CD1c-positive myeloid dendritic cell (primary cell): ENCODE measurements at regions not wholly inside any gene's neighbourhood (a gene's known extent, or its start where the extent isn't known, plus 50 kb on each side); places are given as distances from the start of the nearest gene placed in this dataset.
"Not testable (repeated sequence)": the region's sequence is repeated elsewhere in the genome, so short reads cannot be mapped to it uniquely, and the experiment has no call there.

ENCODE experiments used
- DNase-seq: peaks from one replicate; pipeline ENCODE4 v3.0.0-alpha.2; 2016; ENCODE audit errors: extremely low spot score

- no peak for DNase-seq
Observed at GRCh38 chr9:29100762-29101161, 1527.5 kb upstream of the C9orf72 start.

GRCh38 chr9:29104166-29104565 is 1530.9 kb upstream of the C9orf72 start:
- DNase-seq = not testable (repeated sequence)

DNA sequence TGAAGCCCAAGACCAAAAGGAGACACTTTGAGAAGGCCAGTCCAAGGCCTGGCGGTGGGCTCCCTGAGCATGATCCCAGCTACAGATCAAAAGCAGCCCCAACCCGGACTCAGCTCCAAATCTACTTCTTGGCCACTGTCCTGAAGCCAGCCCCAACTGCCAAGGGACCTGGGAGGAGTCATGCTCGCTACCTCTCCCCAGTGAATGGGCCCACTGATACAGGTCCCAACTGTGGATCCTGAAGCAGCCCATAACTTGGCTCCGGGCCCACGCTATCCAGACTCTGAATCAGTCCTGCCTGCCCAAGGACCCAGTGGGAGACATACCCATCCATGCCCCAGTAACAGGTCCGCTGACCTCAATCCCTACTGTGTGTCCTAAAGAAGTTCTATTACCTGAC is 1545.3 kb upstream of the C9orf72 start:
- DNase-seq = no peak

DNA sequence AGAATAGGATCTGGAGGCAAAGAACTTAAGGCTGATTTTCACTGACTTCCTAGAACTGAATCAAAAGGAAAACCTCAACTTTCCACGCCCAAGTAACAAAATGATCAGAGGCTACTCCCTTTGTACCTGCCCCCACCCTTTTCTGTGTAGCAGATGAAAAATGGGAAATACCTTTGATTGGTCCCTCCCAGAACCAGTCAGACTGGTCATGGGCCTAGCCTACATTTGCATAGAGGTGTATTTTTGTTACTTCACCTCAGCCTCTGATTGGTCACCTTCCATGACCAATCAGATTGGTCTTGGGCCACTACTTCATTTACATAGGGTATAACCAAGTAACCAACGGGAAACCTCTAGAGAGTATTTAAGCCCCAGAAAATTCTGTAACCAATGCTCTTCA is 1553.5 kb upstream of the C9orf72 start:
- DNase-seq = no peak

DNA sequence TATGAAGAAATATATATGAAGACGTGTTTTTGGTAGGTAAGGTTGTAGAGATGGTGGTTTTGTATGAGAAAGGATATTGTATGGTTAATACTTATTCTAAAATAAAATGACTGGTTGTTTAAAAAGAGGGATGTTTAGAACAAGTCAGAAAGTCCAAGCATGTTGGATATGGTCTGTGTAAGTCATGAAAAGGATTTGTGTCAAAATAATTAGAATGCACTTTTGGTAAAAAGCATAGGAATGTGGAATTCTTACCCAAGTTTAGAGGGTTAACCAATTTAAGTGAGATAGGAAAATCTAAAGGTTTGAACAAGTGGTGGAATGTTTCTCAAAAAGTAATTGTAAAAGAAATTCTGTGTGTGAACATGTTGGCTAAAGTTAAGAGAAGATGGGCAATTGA is 1556.5 kb upstream of the C9orf72 start:
- DNase-seq = no peak

GRCh38 chr9:29144476-29144875 is 1571.2 kb upstream of the C9orf72 start:
- no peak for DNase-seq

GRCh38 chr9:29150606-29151005 is 1577.3 kb upstream of the C9orf72 start:
- DNase-seq = no peak

GRCh38 chr9:29160763-29161353 is 1587.6 kb upstream of the C9orf72 start:
- no peak for DNase-seq

DNA sequence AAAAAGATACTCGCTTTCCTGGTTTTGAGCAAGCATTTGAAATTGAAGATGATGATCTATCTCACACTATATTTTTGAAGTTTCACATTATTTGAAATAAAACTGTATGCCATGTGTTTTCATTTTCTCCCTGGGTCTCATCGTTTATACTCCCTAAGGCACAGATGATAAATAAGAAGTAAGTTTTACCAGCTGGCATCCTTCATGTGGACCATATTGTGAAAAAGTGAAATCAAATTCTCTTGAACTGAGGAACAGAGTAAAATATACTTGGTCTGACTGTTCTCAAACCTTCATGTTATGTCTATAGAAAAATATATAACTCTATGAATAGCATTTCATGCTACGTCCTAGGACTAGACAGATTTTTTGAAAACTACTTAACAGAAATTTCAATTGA is 1600.9 kb upstream of the C9orf72 start:
- DNase-seq = no peak

- DNase-seq = no peak
Observed at GRCh38 chr9:29176231-29176630, 1603.0 kb upstream of the C9orf72 start.

GRCh38 chr9:29176786-29177185 is 1603.5 kb upstream of the C9orf72 start:
- no peak for DNase-seq

DNA sequence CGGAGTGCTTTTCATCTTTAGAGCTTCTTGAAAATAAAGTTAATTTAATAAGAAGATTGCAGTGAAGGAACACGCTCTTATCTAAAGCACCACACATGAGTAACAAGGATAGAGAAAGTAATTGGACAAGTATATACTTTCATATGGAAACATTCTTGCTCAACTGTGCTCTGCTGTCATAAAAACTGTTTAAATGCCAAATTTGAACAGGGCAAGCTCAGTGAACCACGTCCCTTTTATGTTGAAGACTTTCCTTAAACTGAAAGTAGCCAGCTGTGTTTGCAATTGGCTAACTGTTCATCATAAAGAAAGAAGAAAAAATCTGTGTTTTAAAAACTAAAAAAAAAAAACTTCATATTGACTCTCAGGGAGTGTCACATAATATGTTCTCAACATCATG is 1610.7 kb upstream of the C9orf72 start:
- no peak for DNase-seq

DNA sequence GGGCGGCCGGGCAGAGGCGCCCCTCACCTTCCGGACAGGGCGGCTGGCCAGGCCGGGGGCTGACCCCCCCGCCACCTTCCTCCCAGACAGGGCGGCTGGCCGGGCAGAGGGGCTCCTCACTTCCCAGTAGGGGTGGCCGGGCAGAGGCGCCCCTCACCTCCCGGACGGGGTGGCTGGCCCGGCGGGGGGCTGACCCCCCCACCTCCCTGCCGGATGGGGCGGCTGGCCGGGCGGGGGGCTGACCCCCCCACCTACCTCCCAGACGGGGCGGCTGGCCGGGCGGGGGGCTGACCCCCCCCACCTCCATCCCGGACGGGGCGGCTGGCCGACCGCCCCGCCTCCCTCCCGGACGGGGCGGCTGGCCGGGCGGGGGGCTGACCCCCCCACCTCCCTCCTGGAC is 1615.5 kb upstream of the C9orf72 start:
- not testable (repeated sequence) for DNase-seq

- DNase-seq = not testable (repeated sequence)
Observed at GRCh38 chr9:29189221-29189620, 1615.9 kb upstream of the C9orf72 start.

DNA sequence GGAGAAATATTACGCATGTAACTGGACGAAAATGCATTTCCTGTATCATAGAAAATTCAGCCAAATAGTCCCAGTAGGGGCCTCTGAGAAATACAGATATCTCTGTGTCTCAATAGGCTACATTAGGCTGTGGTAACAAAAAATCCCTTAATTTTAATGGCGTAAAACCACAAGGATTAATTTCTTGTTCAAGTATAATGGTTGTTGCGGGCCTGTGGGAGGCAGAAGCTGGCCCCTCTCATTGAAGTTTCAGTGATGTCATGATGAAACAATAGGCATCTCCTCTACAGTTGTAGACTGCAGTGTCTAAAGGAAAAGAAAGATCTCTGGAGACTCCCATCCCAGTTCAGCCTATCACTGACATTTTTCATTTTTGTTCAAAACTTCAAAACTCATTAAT is 1625.6 kb upstream of the C9orf72 start:
- DNase-seq = no peak

DNA sequence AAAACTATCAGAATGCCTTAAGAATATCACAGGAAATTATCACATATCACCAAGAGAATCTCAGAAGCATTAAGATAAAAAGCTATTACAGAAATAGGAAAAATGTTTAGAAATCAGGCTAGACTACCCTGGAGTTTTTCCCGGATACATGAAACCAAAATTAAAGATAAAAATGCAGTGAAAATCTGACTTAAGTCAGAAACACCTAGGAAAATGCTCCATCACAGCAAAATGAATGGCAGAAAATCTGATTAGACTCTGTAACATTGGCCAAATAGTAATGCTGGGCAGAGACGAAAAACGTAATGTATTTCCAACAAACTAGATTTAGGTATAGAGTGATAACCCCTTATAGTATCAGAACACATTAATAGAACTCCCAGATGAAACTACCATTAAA is 1626.7 kb upstream of the C9orf72 start:
- no peak for DNase-seq

DNA sequence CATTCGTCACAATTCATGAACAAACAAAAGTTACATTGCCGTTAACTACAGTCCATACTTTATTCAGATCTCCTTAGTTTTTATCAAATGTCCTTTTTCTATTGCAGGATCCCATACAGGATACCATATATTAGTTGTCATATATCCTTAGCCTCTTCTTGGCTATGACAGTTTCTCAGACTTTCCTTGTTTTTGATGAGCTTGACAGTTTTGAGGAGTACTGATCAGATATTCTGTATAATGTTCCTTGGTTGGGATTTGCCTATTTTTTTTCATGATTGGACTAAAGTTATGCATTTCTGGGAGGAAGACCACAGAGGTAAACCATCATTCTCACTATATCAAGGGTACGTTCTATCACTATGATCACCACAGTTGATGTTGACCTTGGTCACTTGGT is 1627.4 kb upstream of the C9orf72 start:
- no peak for DNase-seq

DNA sequence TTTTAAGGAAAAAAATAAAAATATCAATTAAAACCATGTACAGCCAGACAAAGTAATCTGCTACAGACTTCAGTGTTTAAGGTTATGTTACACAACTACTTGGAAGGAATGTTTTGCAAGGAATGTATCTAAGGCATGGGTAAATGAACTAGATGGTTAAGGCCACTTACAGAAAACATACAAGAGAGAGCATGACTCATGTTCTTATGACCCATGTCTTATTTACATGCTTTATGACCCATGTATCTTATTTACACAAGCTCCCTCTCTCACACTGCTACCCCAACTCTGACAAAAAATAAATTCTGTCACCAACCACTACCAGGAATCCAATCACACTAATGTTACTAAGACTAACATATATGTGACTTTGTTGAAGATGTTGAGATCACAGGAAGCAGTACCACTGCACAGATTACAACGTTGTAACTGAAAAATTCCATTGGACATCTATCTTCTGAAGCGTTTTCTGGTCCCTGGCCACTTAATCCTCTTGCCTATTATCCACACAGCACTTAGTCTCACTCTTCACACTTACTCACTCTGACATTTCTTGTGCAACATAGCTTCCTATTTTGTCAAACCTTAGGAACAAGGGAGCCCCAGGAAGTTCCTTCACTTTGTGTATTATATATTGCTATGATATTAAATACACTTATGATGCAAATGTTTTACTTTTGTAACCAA is 1630.1 kb upstream of the C9orf72 start:
- DNase-seq = no peak

DNA sequence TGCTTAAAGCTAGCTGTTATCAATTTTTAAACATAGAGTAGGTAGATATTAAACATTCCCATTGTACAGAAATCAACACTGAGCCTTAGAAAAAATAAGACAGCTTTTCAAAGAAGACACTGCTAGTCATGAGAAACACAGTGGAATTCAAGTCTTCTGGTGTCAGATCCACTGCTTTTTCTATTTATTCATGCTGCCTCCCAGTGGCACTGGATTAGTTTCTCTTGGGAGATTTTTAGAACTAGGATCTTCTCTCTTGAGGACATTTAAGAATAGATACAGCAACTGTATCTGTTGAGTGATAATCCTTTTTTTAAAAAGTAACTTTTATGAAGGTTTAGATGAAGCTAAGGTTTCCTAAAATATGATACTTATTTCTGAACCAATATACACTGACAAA is 1635.4 kb upstream of the C9orf72 start:
- no peak for DNase-seq

- no peak for DNase-seq
Observed at GRCh38 chr9:29209748-29210291, 1636.5 kb upstream of the C9orf72 start.

DNA sequence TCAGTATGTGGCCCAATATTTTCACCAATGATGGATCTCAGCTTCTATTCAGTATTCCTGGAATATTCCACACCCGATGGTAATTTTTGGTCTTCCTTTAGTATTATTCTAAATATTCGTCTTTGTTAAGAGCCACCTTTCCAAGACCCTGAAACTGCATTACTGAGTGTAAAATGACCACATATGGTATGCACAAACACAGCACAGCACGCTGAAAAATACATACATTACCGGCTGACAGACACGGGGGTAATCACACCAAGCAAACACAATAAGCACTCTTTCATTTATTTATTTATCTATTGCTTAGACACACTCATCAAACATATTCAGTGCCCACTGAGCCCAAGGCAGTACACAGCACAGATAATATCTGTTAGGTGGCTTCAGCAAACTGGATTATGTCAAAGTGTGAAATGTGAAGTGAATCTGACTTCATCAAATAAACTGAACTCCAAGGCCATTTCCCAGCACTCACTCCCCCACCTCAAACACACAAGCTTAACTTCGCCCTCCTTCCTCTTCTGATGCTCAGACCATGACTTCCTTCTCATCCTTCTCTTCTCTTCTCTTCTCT is 1637.8 kb upstream of the C9orf72 start:
- DNase-seq = no peak

GRCh38 chr9:29211580-29212396 is 1638.5 kb upstream of the C9orf72 start:
- DNase-seq = peak; percentile 59
